ENCODE measurements at regions not wholly inside any gene's neighbourhood (a gene's known extent, or its start where the extent isn't known, plus 50 kb on each side); places are given as distances from the start of the nearest gene placed in this dataset.
A peak's percentile ranks its signal among the peaks of the same experiment; 100 is the strongest.

- TF ChIP-seq IKZF2 (IDR thresholded peaks at IDR 0.05), result peak; percentile 72 to 81
- TF ChIP-seq BCL11A (IDR thresholded peaks at IDR 0.05; ENCODE audit: low read depth, low read length), result peak; percentile 60; the same call in 1 of the 2 replicates
- TF ChIP-seq MEF2A (IDR thresholded peaks at IDR 0.05; ENCODE audit: insufficient read depth, low read depth, low read length), result 0 out of 2 replicates have a peak, but pooled peaks have one; percentile 44
- 0 out of 2 replicates have a peak, but pooled peaks have one; percentile 34 for TF ChIP-seq CREM (IDR thresholded peaks at IDR 0.05; ENCODE audit: low read depth)
- no peak for TF ChIP-seq ZNF592 (IDR thresholded peaks at IDR 0.05)
- no peak for TF ChIP-seq KAT2A (conservative IDR thresholded peaks at IDR 0.05; ENCODE audit: control insufficient read depth, low read depth, low read length)
- TF ChIP-seq TCF3 (IDR thresholded peaks at IDR 0.05; ENCODE audit: borderline replicate concordance, insufficient read depth, low read depth, low read length), result no peak
Observed at GRCh38 chr4:179607003-179607402, 2164.8 kb upstream of the AGA start (continued).

GRCh38 chr4:179615704-179616103 lies 2173.5 kb upstream of the AGA start:
- intact Hi-C loops (cut with micrococcal nuclease; ENCODE audit: unreplicated experiment), result no loop called here
- Histone ChIP-seq H3K27ac (ENCODE audit: control insufficient read depth, insufficient read depth) (no peak overlapping the region), H3K9me3 (replicated peaks; ENCODE audit: control insufficient read depth, insufficient read depth, low read length) (no peaks in the 10 kb centered on the region), H3K4me1 (ENCODE audit: control insufficient read depth, insufficient read depth, low read length) (no peaks in the 10 kb centered on the region), H2AFZ (ENCODE audit: control insufficient read depth, low read depth, low read length) (no peak overlapping the region), H3K9ac (ENCODE audit: control insufficient read depth, insufficient read depth, low read length) (no peak overlapping the region), H3K36me3 (ENCODE audit: control insufficient read depth in 2 of 2, insufficient read depth in 2 of 2, low read length in 1 of 2) (no peaks in the 10 kb centered on the region), H3K27me3 (replicated peaks in 1 of 2; ENCODE audit: control insufficient read depth in 2 of 2, insufficient read depth in 2 of 2, low read length in 1 of 2) (no peaks in the 10 kb centered on the region), H3K4me3 (no peak overlapping the region), H3K79me2 (ENCODE audit: control insufficient read depth, insufficient read depth, low read length) (no peaks in the 10 kb centered on the region), H3K4me2 (ENCODE audit: control insufficient read depth, insufficient read depth) (no peak overlapping the region), H4K20me1 (ENCODE audit: control insufficient read depth, insufficient read depth) (no peaks in the 10 kb centered on the region)
- ChIA-PET SMC1A (ENCODE audit: uncharacterized antibody, unreplicated experiment) (interaction anchor here (0.8 to 1.4 kb wide), 3 partner anchors 11 to 33 kb away, joined by 3 to 4 read pairs (median 3); no protein-coding TSS in a partner anchor), CTCF (interaction anchor here (0.9 to 1.2 kb wide), 2 partner anchors 11 to 31 kb away, joined by 3 to 5 read pairs; no protein-coding TSS in a partner anchor), POLR2A (no interaction called here), RAD21 (ENCODE audit: unreplicated experiment) (interaction anchor here (1.6 kb wide), 1 partner anchor 9 kb away, joined by 3 read pairs; no protein-coding TSS in a partner anchor)
- no TSS peak for BruUV-seq (replicated peaks)
- FAIRE-seq, result no peak
- in situ Hi-C loops (cut with MboI), result no loop called here
- WGBS (ENCODE audit: insufficient coverage, insufficient replicate concordance, low lambda C conversion rate, missing lambda C conversion rate), result 5% methylated on average over 4 of the region's 4 CpGs
- TF ChIP-seq MAX (IDR thresholded peaks at IDR 0.05; ENCODE audit: low read depth, low read length) (no peak), TCF12 (IDR thresholded peaks at IDR 0.05; ENCODE audit: low read depth, low read length) (no peak), BCLAF1 (IDR thresholded peaks at IDR 0.05) (no peak), RCOR1 (conservative IDR thresholded peaks at IDR 0.05; ENCODE audit: low read depth, low read length) (no peak), IRF4 (IDR thresholded peaks at IDR 0.05; ENCODE audit: low read depth, low read length) (no peak), WRNIP1 (IDR thresholded peaks at IDR 0.05; ENCODE audit: borderline replicate concordance, low read depth, low read length) (no peak), SRF (IDR thresholded peaks at IDR 0.05; ENCODE audit: low read depth in 2 of 2, low read length in 2 of 2) (no peak), ZNF24 (IDR thresholded peaks at IDR 0.05) (no peak), CEBPB (IDR thresholded peaks at IDR 0.05; ENCODE audit: borderline replicate concordance in 1 of 2, low read depth in 2 of 2, low read length in 2 of 2) (no peak)
- DNase-seq (ENCODE audit: low read depth, low spot score), result no peak
- ATAC-seq, result no peak

All from GM12878 (cell line).